ENCODE measurements at regions not wholly inside any gene's neighbourhood (a gene's known extent, or its start where the extent isn't known, plus 50 kb on each side); places are given as distances from the start of the nearest gene placed in this dataset.

DNA sequence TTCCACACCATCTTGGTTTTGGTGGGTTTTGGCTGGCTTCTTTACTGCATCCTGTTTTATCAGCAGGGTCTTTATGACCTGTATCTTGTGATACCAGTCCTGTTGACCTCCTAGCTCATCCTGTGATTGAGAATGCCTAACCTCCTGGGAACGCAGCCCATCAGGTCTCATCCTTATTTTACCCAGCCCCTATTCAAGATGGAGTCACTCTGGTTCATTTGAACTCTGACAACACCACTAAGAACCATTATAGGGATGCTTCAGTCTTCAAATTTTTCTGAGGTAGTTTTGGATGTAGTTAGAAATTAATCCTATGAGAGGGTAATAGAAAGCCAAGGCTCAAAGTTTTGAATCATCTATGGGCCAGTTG is 287.8 kb upstream of the SLC39A10 start:
- TF ChIP-seq, protein P1, sequence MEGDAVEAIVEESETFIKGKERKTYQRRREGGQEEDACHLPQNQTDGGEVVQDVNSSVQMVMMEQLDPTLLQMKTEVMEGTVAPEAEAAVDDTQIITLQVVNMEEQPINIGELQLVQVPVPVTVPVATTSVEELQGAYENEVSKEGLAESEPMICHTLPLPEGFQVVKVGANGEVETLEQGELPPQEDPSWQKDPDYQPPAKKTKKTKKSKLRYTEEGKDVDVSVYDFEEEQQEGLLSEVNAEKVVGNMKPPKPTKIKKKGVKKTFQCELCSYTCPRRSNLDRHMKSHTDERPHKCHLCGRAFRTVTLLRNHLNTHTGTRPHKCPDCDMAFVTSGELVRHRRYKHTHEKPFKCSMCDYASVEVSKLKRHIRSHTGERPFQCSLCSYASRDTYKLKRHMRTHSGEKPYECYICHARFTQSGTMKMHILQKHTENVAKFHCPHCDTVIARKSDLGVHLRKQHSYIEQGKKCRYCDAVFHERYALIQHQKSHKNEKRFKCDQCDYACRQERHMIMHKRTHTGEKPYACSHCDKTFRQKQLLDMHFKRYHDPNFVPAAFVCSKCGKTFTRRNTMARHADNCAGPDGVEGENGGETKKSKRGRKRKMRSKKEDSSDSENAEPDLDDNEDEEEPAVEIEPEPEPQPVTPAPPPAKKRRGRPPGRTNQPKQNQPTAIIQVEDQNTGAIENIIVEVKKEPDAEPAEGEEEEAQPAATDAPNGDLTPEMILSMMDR (IDR thresholded peaks at IDR 0.05; ENCODE audit: low read length), result no peak
- TF ChIP-seq EZH2 (optimal IDR thresholded peaks at IDR 0.05; ENCODE audit: low read depth, low read length) (no peak), EZH2phosphoT487 (IDR thresholded peaks at IDR 0.05; ENCODE audit: low read length) (no peak)
